ENCODE measurements at regions not wholly inside any gene's neighbourhood (a gene's known extent, or its start where the extent isn't known, plus 50 kb on each side); places are given as distances from the start of the nearest gene placed in this dataset.

DNA sequence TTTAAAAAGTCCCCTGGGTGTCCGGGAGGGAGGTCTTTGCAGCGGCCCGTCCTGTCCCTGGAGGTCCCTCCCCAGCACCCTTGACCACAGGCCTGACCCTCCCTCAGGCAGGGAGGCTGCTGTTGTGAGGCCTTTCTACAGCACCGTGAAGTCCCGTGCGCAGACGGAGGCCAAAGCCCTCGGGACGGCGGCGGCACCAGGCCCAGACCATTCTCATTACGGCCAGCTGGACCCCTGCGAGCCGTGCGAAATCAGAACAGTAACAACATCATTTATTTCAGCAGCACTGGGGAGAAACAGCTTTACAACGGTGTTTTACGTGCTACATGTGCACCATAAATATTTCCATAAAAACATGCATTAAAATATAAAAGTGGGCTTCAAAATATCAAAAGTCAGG is 101.4 kb upstream of the ACTRT2 start:
- DNase-seq, result no peak

DNA sequence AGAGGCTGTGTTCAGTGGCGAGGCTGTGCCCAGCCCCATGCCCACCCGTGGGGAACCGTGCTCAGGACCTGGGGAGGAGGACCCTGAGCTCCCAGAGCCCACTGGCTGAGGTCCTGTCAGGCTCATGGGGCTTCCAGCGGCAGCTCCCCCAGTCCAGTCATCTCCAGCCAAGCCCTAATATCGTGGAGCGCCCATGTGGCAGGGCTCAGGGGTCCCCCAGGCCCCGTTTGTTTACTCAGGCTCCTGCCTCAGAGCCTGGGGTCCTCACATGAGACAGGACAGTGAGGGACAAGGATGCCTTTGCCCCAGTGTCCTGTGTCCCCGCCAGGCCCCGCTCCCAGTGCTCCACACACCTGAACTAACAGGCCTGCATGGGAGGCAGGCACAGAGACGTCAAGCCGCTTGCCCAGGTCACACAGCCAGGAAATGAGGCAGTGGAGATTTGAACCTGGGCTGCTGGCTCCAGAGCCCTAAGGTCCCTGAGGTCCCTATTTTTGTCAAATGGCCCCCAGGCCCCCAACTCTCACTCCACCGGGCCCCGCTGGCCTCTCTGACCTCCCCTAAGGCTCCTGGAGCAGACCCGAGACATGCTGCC is 100.7 kb upstream of the ACTRT2 start:
- no peak for DNase-seq

DNA sequence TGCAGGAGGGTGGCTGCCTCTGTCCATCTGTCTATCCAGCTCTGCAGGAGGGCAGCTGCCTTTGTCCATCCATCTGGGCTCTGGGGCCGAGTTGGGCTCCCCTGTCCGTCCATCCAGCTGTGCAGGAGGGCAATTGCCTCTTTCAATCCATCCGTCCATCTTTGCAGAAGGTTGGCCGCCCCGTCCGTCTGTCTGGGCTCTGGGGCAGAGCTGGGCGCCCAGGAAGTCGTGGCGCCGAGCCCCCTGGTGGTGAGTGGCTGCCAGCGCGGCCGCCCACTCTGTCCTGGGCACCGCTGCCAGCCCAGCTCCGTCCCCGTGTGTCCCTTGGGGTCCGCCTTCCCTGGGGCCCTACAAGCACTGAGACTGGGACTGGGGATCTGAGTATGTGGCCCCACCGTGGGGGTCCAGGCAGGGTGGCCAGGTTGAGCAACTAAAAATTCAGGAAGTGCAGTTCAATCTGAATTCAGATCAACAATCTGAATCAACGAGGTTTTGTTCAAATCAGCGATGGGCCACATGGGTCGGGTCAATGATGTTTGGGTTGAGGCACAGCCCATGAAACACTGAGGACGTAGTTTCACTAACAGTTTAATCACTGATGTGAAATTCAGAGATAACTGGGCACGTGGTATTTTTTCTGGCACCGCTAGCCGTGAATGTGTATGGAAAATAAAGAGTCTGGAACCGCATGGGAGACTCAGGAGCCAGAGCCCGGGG is 99.1 kb upstream of the ACTRT2 start:
- peak in 1 of 2 donors; percentile 17 for DNase-seq

DNA sequence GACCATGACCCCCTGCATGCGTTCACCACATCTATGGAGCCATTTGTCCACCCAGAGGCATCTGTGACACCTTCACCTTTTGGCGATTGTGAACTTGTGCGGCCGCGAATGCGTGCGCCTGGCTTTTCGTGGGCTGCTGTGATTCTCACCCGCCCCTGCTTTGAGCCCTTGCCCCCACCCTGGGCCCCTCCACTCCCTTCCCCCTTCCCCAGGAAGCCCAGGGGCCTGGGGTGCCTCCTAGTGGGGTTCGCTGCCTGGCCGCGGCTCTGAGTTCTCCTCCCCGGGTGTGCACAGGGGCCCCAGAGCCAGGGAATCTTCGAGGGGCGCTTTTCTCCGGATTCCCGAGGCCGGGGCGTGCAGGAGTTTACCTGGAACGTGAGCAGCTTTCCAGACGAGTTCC is 97.9 kb upstream of the ACTRT2 start:
- no peak for DNase-seq

DNA sequence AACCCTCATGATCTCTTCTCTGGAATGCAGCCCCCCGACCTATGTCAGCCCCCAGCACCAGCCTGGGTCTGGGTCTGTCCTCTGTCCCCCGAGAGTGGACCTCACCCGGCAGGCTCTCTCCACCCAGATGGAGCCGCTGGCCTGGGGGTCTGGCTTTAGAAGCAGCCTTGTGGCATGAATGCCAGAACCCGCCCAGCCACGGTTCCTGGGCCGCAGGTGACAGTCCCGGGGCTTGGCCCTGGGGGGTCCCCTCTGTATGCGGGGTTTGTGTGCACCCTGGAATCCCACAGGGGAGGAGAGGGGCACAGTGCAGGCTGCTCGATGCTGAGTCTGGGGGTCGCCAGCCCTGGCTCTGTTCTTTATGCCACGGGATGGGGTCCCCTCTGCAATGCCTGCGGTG is 96.0 kb upstream of the ACTRT2 start:
- no peak for DNase-seq

DNA sequence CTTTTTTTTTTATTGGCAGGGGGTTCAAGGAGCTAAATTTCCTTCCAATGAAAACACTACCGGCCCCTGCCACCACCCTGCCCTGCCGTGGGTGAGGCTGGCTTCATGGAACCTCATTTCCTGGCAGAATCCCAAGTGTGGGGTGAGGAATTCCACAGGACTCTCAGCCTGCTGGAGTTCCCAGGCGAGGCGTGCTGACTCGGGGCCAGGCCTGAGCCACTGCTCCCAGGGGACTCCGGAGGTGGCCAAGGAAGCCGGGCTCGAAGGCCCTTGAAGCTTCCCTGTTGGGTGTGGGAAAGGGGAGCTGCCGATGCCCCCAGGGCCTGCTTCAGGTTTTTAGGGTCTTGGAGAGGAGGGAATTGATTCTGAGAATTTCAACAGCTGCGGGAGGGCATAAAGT is 95.3 kb upstream of the ACTRT2 start:
- no peak for DNase-seq

DNA sequence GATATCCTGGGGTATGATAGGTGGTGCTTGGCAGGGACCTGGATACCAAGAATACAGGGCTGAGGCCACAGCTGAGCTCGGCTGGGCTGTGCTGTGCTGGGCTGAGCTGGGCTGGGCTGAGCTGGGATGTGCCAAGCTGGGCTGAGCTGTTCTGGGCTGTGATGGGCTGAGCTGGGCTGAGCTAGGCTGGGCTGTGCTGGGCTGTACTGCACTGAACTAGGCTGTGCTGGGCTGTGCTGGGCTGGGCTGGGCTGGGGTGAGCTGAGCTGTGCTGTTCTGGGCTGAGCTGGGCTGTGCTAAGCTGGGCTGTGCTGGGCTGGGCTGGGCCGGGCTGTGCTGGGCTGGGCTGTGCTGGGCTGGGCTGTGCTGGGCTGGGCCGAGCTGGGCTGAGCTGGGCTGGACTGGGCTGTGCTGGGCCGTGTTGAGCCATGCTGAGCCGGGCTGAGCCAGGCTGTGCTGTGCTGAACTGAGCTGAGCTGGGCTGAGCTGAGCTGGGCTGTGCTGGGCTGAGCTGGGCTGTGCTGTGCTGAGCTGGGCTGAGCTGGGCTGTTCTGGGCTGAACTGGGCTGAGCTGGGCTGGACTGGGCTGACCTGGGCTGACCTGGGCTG is 94.7 kb upstream of the ACTRT2 start:
- no peak for DNase-seq

DNA sequence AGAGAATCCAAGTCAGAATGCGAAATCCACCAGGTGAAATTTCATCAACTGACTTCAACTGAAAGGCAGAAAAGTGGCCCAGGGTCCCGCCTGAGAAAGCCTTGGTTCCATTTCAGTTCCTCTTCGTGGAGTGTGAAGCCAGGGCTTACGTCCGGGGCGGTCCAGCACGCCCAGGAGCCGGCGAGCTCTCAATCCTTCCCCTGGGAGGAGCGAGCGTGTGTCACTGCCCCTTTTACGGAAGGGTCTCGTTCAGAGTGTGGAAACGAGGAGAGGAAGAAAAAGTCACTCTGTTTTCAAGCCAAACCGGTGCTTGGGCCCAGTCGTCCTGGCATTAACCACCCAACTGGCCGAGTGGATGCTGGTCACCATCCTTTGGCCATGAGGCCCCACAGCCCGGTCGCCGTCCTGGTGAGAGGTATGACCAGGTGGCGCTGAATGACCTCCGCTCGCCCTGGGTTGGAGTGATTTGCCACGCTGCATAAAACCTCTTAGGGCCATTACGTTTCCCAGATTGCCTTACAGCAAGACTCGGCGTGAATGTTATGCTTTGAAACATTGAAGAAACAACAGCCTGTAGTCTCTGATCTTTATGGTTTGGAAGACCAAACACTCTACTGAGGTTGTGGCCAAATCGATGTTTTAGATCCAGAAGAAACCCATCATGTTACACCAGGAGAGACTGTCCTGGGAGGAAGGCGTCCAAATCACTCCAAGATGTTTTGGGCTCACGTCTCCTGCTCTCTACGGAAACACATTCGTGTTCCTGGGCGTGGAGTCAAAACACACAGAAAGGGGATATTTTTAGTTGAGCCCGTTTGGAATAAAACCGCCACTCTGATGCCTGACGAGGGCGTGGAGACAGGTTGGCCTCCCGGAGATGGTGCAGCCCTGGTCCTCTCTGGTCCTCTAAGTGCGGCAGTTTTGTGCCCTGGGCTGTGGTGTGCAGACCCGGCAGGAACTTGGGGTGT is 93.6 kb upstream of the ACTRT2 start:
- DNase-seq, result peak in 1 of 2 donors; percentile 27

DNA sequence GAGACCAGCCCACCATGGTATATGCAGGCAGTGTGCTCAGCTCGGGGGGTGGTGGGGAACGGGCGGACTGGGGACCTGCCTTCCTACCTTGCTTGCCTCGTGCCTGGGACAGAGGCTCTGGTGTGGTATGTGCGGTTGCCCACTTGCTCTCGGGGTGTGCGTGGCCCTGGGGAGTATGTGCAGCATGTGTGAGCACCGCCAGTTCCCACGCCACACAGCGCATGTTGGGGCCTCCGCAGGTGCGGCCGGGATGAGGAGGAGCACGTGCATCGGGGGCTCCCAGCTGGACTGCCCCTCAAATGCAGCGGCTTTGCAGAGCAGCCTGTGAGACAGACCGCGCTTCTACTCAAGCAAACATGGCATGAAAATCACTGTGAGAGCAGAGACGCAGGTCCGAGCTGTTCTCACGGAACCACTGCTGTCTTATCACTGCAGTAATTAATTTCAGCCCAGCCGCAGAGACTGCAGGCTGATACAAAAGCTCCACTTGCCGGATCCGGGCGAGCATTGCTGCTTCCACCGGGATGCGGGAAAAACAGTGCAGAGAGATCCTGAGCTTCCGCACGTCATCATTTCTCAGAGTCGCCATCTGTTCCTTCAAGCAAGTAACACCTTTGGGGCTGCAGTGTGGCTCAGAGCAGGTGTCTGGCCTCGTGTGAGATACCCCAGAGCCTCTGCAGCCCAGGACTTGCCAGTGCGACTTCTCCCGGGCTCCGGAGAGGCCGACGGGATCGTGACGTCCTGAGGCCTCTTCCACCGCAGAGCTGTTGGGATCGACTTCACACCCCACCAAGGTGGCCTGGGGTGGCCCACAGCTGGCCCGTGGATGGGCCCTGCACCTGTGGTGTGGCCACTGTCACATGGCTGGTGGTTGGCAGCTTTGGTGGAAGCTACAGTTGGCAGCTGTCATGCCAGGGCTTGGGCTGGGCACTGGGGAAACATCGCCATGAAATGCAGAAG is 92.6 kb upstream of the ACTRT2 start:
- no peak for DNase-seq

DNA sequence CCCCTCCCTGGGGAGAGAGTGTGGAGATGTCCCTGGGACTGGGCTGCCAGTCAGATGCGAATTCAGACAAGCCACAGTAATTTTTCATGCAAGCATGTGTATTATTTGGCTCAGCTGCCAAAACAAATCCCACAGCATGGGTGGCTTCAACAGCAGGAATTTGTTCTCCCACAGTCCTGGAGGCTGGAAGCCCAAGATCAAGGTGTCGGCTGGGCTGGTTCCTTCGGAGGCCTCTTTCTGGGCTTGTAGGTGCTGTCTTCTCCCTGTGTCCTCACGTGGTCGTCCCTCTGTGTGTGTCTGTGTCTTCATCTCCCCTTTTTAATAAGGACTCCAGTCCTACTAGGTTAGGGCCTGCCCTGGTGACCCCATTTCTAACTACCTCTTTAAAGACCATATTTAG is 91.9 kb upstream of the ACTRT2 start:
- no peak for DNase-seq

DNA sequence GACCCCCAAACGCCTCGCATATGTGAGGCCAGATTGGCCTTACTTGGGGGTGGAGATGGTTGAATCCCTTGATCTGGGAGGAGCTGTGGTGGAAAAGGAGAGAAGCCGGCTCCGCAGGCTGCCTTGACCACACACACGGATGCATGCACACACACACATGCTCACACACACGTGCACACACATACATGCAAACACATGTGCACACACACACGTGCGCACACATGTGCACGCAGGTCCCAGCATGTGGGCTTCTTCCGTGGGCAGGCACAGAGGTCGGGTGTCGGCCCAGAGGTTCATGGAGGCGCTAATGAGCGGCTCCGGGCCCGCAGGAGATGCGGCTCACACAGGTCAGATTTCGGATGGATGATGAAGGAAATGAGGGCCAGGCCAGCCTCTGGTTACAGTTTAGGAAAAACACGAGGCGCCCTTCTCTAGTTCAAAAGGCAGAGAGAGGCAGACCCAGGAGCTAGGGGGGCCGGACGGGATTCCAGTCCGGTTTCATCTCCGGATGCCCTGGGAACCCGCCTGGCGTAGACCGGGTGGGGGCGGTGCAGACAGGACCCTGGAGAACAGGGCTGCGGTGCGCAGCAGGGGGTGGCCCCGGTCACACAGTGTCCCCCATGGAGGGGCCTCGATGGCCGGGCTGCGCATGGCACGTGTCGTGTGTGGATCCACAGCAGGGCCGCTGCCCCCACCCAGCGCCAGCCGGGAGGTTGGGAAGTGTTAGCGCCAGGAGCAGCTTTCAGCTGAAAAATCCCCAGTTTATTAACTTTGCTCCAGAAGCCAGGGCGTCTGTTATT is 91.1 kb upstream of the ACTRT2 start:
- no peak for DNase-seq

DNA sequence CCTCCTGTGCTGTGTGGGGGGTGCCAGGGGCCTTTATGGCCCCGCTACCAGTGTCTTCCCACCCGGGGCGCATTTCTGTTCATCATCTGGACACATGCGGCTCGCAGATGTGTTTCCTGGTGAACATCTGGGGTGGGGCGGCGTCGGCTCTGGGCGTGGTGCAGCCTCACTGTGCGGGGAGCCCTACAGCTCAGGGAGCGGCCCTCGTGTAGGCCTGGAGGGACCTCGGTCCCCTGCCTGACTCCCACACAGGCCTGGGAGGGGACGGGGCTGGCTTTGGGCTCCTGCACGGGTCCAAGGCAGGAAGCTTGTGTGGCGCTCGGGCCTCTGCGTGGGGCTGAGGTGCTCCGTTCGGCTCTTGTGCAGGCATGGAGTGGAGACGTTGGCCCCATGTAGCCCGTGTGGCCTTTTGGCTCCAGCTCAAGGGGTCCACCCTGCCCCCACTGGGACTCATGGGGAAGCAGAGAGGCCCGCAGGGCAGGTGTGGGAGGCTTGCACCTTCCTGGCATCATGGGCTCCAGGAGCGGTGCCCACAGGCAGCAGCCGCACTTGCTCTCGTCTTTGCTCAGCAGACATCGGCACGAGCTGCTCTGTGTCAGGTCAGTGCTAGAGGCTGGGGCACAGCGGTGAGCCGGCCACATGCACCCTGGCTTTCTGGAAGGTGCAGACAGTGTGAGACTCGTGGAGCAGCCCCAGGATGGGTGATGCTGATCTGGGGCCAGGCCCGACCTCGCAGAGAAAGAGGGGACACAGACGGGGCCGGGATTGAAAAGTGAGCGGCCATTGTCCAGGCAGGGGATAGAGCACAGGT is 90.1 kb upstream of the ACTRT2 start:
- DNase-seq, result no peak

DNA sequence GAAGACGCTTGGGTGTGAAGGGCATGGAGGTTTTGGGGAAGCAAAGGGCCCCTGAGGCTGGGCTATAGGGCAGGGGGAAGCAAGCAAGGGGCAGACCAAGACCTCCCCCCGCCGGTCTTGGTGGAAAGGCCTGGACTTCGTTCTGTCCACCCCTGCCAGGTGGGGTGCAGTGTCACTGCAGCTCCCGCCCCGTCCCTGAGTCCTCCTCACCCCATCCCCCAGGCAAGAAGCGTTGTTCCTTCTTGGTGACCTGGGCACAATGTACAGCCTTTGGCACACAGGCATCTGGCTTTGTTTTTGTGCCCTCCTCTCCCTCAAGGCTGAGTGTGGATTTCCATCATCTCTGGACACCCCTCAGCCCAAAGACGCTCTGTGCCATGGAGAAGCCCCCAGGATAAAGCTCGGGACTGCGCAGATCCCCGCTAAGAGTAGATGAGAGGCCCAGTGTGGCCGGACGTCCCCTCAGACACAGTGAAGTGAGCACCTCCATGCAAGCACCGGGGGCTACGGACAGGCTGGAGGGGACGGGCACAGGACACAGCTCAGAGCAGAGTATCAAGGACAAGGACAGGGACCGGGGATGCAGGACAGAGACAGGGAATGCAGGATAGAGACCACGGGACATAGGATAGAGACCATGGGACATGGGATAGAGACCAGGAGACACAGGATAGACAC is 89.4 kb upstream of the ACTRT2 start:
- DNase-seq, result no peak

DNA sequence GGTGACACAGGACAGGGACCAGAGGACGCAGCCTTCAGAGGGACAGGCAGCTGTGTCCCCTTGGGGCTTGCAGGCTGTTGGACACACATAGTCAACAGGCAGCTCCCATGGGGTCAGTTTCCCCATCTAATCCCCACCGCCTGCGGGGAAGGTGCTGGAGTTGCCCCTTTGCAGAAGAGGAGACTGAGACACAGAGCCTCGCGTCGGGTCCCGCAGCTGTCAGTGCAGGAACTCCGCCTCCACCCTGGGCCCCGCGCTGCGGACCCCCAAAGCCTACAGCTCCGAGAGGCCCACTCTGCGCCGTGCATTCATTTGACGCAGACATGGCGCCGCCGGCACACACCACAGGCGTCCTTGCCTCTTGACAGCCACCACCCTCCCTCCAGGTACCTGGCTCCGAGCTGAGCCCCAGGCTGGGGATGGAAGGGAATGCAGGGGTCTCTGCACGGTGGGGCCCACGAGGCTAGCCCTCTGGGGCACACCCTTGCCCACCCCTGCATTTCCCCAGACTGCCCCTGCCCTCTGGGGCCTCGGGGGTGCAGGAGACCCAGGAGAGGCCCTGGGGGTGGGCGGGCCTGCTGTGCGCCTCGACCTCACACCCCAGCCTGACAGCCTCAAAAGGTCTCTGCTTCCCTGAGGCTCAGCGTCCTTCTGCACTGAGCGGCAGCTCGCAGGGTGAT is 88.5 kb upstream of the ACTRT2 start:
- DNase-seq, result no peak

DNA sequence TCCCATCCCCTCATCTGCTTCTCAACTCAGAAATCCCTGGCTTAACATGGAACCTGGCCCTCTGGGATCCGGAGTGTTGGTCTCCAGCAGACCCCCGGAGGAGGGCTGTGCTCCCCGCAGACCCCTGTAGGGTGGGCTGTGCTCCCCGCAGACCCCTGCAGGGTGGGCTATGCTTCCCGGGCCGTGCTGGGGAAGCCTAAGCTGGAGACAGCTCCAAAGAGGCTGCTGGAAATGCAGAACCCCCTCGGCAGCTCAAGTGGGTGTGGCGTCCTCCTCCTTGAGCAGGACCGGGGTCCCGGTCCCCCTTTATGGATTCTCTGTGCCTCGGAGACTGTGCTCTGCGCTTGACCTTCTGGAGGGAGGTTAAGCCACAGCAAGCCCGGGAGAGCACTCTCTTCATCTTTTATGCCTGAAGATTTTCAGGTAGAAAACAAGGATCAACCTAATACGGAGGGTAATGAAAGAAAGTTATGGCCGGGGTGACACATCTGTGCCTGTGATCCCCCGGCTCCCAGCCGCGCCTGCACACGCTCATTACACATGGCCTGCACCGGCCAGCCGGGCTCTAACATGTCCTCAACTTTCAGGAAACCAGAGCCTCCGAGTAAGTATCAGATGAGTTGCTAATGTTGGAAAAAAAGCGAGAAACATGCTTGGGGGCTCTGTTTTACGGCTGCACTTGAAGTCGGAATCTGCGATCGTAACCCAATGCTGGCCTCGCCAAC is 87.7 kb upstream of the ACTRT2 start:
- DNase-seq, result no peak

DNA sequence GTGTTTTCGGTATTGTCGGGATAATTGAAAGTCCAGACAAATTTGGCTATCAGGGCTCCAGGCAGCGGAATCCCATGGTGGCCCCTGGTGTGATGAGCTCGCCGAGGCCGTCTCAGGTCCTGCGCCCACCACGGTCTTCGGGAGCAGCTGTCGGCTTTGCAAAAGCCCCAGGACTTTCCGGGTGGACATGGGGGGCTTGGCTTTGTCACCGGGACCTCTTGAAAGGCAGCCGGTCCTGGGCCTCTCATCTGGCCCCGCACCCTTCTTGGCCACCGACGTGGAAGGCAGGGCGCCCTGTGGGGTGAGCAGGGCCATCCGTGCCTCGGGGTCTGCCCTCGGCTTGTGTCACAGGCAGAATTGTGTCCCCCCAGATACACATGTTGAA is 87.1 kb upstream of the ACTRT2 start:
- DNase-seq, result no peak

DNA sequence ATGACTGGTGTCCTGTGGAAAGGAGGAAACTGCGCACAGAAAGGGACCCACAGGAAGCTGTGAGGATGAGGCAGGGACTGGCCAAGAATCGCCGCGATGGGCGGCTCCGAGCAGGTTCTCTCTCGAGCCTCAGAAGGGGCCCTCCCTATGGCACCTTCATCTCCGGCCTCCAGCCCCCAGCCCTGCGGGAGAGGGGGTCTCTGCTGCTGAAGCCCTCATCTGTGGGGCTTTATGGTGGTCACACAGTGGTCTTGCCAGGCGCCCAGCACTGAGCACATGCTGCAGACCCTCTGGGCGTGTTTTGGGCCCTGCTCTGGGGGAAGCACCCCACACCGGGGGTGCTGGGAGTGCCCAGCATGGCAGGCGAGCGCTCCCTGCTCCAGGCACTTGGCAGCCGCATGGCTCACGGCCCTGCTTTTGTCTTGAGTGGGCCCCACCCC is 86.6 kb upstream of the ACTRT2 start:
- no peak for DNase-seq

DNA sequence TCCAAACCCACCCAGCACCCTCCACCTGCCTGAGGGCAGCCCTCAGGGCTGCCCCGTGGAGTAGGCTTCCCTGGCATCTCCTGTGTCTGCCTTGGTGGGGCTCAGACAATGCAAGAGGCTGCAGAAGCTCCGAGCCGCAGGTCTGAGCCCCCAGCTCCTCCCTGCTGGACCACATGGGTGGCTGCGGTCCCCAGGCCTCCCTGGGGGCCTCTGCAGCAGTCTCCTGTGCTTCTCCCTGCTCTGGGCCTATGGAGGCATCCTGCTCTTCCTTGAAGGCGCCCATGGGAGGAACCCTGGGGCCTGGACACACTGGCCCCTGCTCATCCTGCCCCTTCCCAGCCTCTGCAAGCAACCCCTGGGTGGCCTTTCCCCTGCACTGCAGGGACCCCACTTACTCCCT is 86.1 kb upstream of the ACTRT2 start:
- no peak for DNase-seq
